ENCODE measurements at regions not wholly inside any gene's neighbourhood (a gene's known extent, or its start where the extent isn't known, plus 50 kb on each side); places are given as distances from the start of the nearest gene placed in this dataset.

GRCh38 chr5:4208996-4209395, 613.4 kb downstream of the IRX1 start:
- H3K9me3 ChIP-seq, result no peaks in the 10 kb centered on the region
- no peak for TF ChIP-seq POLR2A (IDR thresholded peaks at IDR 0.05)
- no peak for TF ChIP-seq POLR2AphosphoS5 (IDR thresholded peaks at IDR 0.05)
- TF ChIP-seq, protein P1, sequence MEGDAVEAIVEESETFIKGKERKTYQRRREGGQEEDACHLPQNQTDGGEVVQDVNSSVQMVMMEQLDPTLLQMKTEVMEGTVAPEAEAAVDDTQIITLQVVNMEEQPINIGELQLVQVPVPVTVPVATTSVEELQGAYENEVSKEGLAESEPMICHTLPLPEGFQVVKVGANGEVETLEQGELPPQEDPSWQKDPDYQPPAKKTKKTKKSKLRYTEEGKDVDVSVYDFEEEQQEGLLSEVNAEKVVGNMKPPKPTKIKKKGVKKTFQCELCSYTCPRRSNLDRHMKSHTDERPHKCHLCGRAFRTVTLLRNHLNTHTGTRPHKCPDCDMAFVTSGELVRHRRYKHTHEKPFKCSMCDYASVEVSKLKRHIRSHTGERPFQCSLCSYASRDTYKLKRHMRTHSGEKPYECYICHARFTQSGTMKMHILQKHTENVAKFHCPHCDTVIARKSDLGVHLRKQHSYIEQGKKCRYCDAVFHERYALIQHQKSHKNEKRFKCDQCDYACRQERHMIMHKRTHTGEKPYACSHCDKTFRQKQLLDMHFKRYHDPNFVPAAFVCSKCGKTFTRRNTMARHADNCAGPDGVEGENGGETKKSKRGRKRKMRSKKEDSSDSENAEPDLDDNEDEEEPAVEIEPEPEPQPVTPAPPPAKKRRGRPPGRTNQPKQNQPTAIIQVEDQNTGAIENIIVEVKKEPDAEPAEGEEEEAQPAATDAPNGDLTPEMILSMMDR (IDR thresholded peaks at IDR 0.05), result no peak
- H3K4me3 ChIP-seq, result no peak overlapping the region
- H3K4me1 ChIP-seq (replicated peaks), result no peaks in the 10 kb centered on the region
- no peaks in the 10 kb centered on the region for H3K36me3 ChIP-seq
- no peak overlapping the region for H3K27ac ChIP-seq
- intact Hi-C loops (cut with DNase I), result loop anchor here (10.0 kb wide), 1 partner anchor 184 kb away; no protein-coding TSS in a partner anchor
- no peak for DNase-seq (ENCODE audit: low spot score)
- 77% methylated on average over 5 of the region's 5 CpGs for WGBS
- no peaks in the 10 kb centered on the region for H3K27me3 ChIP-seq (replicated peaks; ENCODE audit: insufficient read depth)

GRCh38 chr5:4212071-4212739, 616.6 kb downstream of the IRX1 start:
- no peaks in the 10 kb centered on the region for H3K36me3 ChIP-seq
- no peaks in the 10 kb centered on the region for H3K4me1 ChIP-seq (replicated peaks)
- no peak overlapping the region for H3K27ac ChIP-seq
- no peak for DNase-seq (ENCODE audit: low spot score)
- H3K4me3 ChIP-seq, result no peak overlapping the region
- intact Hi-C loops (cut with DNase I), result no loop called here
- H3K9me3 ChIP-seq, result no peaks in the 10 kb centered on the region
- 88% methylated on average over 9 of the region's 9 CpGs for WGBS
- H3K27me3 ChIP-seq (replicated peaks; ENCODE audit: insufficient read depth), result no peaks in the 10 kb centered on the region
- TF ChIP-seq, protein P1 (IDR thresholded peaks at IDR 0.05), result no peak
- no peak for TF ChIP-seq POLR2AphosphoS5 (IDR thresholded peaks at IDR 0.05)
- no peak for TF ChIP-seq POLR2A (IDR thresholded peaks at IDR 0.05)

GRCh38 chr5:4212981-4213819, 617.6 kb downstream of the IRX1 start:
- no peaks in the 10 kb centered on the region for H3K9me3 ChIP-seq
- no peaks in the 10 kb centered on the region for H3K36me3 ChIP-seq
- intact Hi-C loops (cut with DNase I), result no loop called here
- no peak overlapping the region for H3K4me3 ChIP-seq
- H3K27me3 ChIP-seq (replicated peaks; ENCODE audit: insufficient read depth), result no peaks in the 10 kb centered on the region
- no peak for TF ChIP-seq POLR2AphosphoS5 (IDR thresholded peaks at IDR 0.05)
- H3K27ac ChIP-seq, result no peak overlapping the region
- WGBS, result 59% methylated on average over 9 of the region's 9 CpGs
- DNase-seq (ENCODE audit: low spot score), result no peak
- H3K4me1 ChIP-seq (replicated peaks), result no peaks in the 10 kb centered on the region

DNA sequence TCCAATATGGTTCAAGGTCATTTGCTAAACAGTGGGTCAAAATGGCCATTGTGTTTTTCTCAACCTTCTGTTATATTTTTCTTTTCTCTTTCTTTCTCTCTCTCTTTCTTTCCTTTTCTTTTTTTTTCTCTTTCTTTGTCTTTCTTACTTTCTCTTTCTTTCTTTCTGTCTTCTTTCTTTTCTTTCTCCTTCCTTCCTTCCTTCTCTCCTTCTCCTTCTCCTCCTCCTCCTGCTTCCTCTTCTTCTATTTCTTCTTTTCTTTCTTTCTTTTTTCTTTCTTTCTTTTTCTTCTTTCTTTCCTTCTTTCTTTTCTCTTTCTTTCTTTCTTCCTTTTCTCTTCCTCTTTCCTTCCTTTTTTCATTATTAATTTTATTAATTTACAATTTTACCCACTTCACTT, 619.5 kb downstream of the IRX1 start:
- H3K27ac ChIP-seq, result no peak overlapping the region
- DNase-seq (ENCODE audit: low spot score), result no peak
- no peaks in the 10 kb centered on the region for H3K4me1 ChIP-seq (replicated peaks)
- H3K9me3 ChIP-seq, result no peaks in the 10 kb centered on the region
- no peak overlapping the region for H3K4me3 ChIP-seq
- H3K27me3 ChIP-seq (replicated peaks; ENCODE audit: insufficient read depth), result no peaks in the 10 kb centered on the region
- no peaks in the 10 kb centered on the region for H3K36me3 ChIP-seq
- intact Hi-C loops (cut with DNase I), result no loop called here
- no peak for TF ChIP-seq POLR2AphosphoS5 (IDR thresholded peaks at IDR 0.05)
- no peak for TF ChIP-seq POLR2A (IDR thresholded peaks at IDR 0.05)
- TF ChIP-seq, protein P1 (IDR thresholded peaks at IDR 0.05), result no peak

GRCh38 chr5:4216142-4216541, 620.5 kb downstream of the IRX1 start:
- no peak overlapping the region for H3K27ac ChIP-seq
- H3K9me3 ChIP-seq, result no peaks in the 10 kb centered on the region
- H3K4me1 ChIP-seq (replicated peaks), result no peaks in the 10 kb centered on the region
- intact Hi-C loops (cut with DNase I), result no loop called here
- WGBS, result 78% methylated on average over 3 of the region's 3 CpGs
- no peak for TF ChIP-seq POLR2AphosphoS5 (IDR thresholded peaks at IDR 0.05)
- TF ChIP-seq POLR2A (IDR thresholded peaks at IDR 0.05), result no peak
- TF ChIP-seq, protein P1 (IDR thresholded peaks at IDR 0.05), result no peak
- no peaks in the 10 kb centered on the region for H3K36me3 ChIP-seq
- H3K27me3 ChIP-seq (replicated peaks; ENCODE audit: insufficient read depth), result no peaks in the 10 kb centered on the region
- H3K4me3 ChIP-seq, result no peak overlapping the region
- no peak for DNase-seq (ENCODE audit: low spot score)

Data from prostate gland (tissue), 2 donors.